DND-41 (cell line): ENCODE measurements at regions not wholly inside any gene's neighbourhood (a gene's known extent, or its start where the extent isn't known, plus 50 kb on each side); places are given as distances from the start of the nearest gene placed in this dataset.

Experiments used
- ATAC-seq: fragments of 200-7000 bp; cut with Tn5 transposase; 3 replicates; pipeline ENCODE4 v1.9.1; 2021; ENCODE audit warnings: low read depth; ENCODE audit not compliant: insufficient read depth
- DNase-seq: peaks from one replicate; pipeline ENCODE4 v3.0.0-alpha.2; 2020
- H2AFZ ChIP-seq: 2 replicates; pipeline ENCODE4 v1.6.0; 2012; ENCODE audit warnings: low read depth, low read length
- H3K27ac ChIP-seq: 2 replicates; pipeline ENCODE4 v1.5.1; 2012; ENCODE audit warnings: low read length, inconsistent platforms
- H3K27me3 ChIP-seq: fragments of 200-600 bp; sonication (generic); 2 replicates; pipeline ENCODE4 v1.6.0; 2012; ENCODE audit warnings: low read length, mild to moderate bottlenecking, inconsistent platforms; ENCODE audit not compliant: insufficient read depth, poor library complexity
- H3K36me3 ChIP-seq: 2 replicates; pipeline ENCODE4 v1.5.1; 2012; ENCODE audit warnings: low read length, inconsistent platforms; ENCODE audit not compliant: insufficient read depth
- H3K4me1 ChIP-seq: 2 replicates; pipeline ENCODE4 v1.5.1; 2012; ENCODE audit warnings: mild to moderate bottlenecking, low read length; ENCODE audit not compliant: insufficient read depth
- H3K4me2 ChIP-seq: 2 replicates; pipeline ENCODE4 v1.6.0; 2012; ENCODE audit warnings: mild to moderate bottlenecking, moderate library complexity, low read length, inconsistent platforms; ENCODE audit not compliant: insufficient read depth
- H3K4me3 ChIP-seq, 2 experiments: fragments of 200-600 bp in 1 of 2; shearing (Covaris generic) in 1 of 2; 2 replicates each; pipeline ENCODE4 v1.5.1; 2012 to 2016; ENCODE audit warnings: inconsistent platforms in 2 of 2, low read length in 2 of 2, mild to moderate bottlenecking in 2 of 2, low read depth in 1 of 2, moderate library complexity in 1 of 2
- H3K79me2 ChIP-seq: 2 replicates; pipeline ENCODE4 v1.6.0; 2012; ENCODE audit warnings: low read length, inconsistent platforms; ENCODE audit not compliant: insufficient read depth
- H3K9ac ChIP-seq: 2 replicates; pipeline ENCODE4 v1.6.0; 2012; ENCODE audit warnings: low read depth, mild to moderate bottlenecking, inconsistent platforms, low read length, moderate library complexity
- H3K9me3 ChIP-seq: 2 replicates; pipeline ENCODE4 v1.5.1; 2012; ENCODE audit warnings: low read length, moderate library complexity, mild to moderate bottlenecking, inconsistent platforms; ENCODE audit not compliant: insufficient read depth, severe bottlenecking
- H4K20me1 ChIP-seq: 2 replicates; pipeline ENCODE4 v1.6.0; 2012; ENCODE audit warnings: low read length; ENCODE audit not compliant: insufficient read depth
- EZH2 ChIP-seq: IDR thresholded peaks from 3 replicates; pipeline ENCODE4 v1.6.1; 2012; ENCODE audit warnings: borderline replicate concordance, low read depth, mild to moderate bottlenecking, moderate library complexity, low read length, inconsistent platforms; ENCODE audit not compliant: severe bottlenecking
- TF ChIP-seq, protein P1 (sequence below): IDR thresholded peaks from 2 replicates; pipeline ENCODE4 v1.5.1; 2012; ENCODE audit warnings: borderline replicate concordance, low read length, moderate library complexity, mild to moderate bottlenecking; ENCODE audit not compliant: poor library complexity, severe bottlenecking; ENCODE audit errors: extremely low read depth

DNA sequence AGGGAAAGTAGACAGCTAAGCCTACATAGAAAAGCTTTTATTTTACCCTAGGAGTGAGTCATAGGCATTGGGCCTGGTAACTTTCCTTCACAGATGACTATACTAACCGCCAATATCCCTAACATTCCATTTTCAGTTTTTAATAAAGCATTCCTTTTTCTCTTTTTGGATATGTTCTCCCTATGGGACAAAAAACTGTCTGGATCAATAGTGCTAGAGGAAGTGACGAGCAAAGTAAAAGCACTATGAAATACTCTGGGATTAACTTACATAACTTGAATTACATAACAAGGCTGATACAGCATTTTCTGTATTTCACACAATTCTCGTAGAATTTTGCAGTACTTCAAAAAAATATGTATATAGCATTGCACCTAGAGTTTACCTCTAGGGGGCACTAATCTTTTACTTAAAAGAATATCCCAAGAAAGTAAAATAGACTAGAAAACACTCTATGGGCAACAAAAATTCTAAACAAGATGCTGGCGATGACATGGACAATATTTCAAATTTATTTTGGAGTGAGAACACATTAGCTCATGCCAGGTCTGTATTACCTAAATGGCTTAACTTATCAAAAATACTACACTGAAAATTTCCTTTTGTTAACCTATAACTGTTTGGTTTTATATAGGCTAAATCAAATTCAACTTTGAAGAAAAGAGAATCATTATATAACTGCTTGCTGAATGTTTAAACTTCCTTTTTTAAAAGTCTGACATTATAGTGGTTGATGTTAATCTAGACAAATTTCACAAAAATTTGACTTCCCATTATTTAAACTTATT lies 66.3 kb upstream of the DST start:
- H3K4me2 ChIP-seq = no peak overlapping the region
- no peak for DNase-seq
- H3K36me3 ChIP-seq = no peaks in the 10 kb centered on the region
- ATAC-seq = peak; percentile 59
- no peaks in the 10 kb centered on the region for H3K27me3 ChIP-seq
- no peaks in the 10 kb centered on the region for H3K4me1 ChIP-seq
- no peak overlapping the region for H3K27ac ChIP-seq
- H3K4me3 ChIP-seq = no peak overlapping the region
- no peaks in the 10 kb centered on the region for H4K20me1 ChIP-seq
- H3K9ac ChIP-seq = no peak overlapping the region
- no peak overlapping the region for H2AFZ ChIP-seq
- no peaks in the 10 kb centered on the region for H3K9me3 ChIP-seq
- no peaks in the 10 kb centered on the region for H3K79me2 ChIP-seq
- TF ChIP-seq EZH2 = no peak
- TF ChIP-seq, protein P1, sequence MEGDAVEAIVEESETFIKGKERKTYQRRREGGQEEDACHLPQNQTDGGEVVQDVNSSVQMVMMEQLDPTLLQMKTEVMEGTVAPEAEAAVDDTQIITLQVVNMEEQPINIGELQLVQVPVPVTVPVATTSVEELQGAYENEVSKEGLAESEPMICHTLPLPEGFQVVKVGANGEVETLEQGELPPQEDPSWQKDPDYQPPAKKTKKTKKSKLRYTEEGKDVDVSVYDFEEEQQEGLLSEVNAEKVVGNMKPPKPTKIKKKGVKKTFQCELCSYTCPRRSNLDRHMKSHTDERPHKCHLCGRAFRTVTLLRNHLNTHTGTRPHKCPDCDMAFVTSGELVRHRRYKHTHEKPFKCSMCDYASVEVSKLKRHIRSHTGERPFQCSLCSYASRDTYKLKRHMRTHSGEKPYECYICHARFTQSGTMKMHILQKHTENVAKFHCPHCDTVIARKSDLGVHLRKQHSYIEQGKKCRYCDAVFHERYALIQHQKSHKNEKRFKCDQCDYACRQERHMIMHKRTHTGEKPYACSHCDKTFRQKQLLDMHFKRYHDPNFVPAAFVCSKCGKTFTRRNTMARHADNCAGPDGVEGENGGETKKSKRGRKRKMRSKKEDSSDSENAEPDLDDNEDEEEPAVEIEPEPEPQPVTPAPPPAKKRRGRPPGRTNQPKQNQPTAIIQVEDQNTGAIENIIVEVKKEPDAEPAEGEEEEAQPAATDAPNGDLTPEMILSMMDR = peak; percentile 64

- no peaks in the 10 kb centered on the region for H4K20me1 ChIP-seq
- H3K4me1 ChIP-seq = no peaks in the 10 kb centered on the region
- H3K79me2 ChIP-seq = no peaks in the 10 kb centered on the region
- no peaks in the 10 kb centered on the region for H3K9me3 ChIP-seq
- H3K4me3 ChIP-seq = no peak overlapping the region
- H2AFZ ChIP-seq = no peak overlapping the region
- H3K4me2 ChIP-seq = no peak overlapping the region
- no peaks in the 10 kb centered on the region for H3K36me3 ChIP-seq
- H3K9ac ChIP-seq = no peak overlapping the region
- H3K27me3 ChIP-seq = no peaks in the 10 kb centered on the region
- DNase-seq (no peak), ATAC-seq (no peak)
- no peak for TF ChIP-seq EZH2
- TF ChIP-seq, protein P1 = no peak
- H3K27ac ChIP-seq = no peak overlapping the region
Observed at GRCh38 chr6:56706981-56707726, 64.5 kb upstream of the DST start.

GRCh38 chr6:56699066-56699654 lies 56.5 kb upstream of the DST start:
- H3K4me2 ChIP-seq = no peak overlapping the region
- ATAC-seq (peak; percentile 49; the same call in 1 of the 3 replicates), DNase-seq (no peak)
- H3K9me3 ChIP-seq = no peaks in the 10 kb centered on the region
- TF ChIP-seq, protein P1 = peak; percentile 67
- no peak for TF ChIP-seq EZH2
- no peaks in the 10 kb centered on the region for H3K79me2 ChIP-seq
- H3K9ac ChIP-seq = no peak overlapping the region
- no peaks in the 10 kb centered on the region for H4K20me1 ChIP-seq
- H3K27me3 ChIP-seq = no peaks in the 10 kb centered on the region
- H3K36me3 ChIP-seq = no peaks in the 10 kb centered on the region
- no peak overlapping the region for H2AFZ ChIP-seq
- H3K27ac ChIP-seq = no peak overlapping the region
- no peak overlapping the region for H3K4me3 ChIP-seq
- no peaks in the 10 kb centered on the region for H3K4me1 ChIP-seq
